ENCODE measurements at regions not wholly inside any gene's neighbourhood (a gene's known extent, or its start where the extent isn't known, plus 50 kb on each side); places are given as distances from the start of the nearest gene placed in this dataset.

DNA sequence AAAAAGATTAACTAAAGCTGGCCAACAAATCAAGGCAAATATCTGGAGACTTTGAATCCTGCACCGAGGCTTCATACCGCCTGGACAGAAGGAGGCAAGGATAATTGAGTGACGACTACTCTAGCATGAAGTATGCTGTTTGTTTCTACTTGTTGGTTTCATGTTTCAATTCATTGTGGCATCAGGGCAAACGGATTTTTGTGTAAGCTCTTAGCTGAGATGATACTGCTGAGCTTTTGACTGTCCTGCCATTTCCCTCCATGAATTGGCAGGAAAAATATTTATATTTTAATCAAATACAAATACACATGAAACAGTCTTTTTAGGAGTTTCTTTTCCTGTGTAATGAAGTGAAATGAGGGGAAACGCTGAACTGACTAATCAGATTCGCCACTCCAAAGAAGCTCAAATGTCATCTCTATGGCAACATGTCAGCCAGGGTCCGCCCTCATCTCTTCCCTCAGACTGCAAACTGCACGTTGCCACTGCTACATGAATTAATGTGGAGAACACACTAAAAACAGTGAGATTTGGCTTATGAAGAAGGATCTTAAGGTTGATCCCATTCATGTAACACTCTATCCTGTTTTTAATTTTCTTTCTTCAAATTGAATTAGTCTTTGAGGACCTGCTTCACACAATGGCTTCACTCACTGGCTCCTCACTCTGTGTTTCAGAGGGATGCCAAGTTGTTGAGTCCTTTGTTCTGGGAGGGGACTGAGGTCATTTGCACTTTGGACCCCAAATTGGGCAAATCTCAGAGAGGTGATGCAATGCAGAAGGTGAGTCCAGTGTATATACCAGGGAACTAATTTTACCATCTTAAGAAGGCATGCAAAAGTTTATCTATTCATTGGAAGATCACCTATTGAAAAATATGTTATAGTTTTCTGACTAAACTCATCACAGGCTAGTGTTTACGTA lies 149.6 kb upstream of the MID1 start:
- TF ChIP-seq, protein P1, sequence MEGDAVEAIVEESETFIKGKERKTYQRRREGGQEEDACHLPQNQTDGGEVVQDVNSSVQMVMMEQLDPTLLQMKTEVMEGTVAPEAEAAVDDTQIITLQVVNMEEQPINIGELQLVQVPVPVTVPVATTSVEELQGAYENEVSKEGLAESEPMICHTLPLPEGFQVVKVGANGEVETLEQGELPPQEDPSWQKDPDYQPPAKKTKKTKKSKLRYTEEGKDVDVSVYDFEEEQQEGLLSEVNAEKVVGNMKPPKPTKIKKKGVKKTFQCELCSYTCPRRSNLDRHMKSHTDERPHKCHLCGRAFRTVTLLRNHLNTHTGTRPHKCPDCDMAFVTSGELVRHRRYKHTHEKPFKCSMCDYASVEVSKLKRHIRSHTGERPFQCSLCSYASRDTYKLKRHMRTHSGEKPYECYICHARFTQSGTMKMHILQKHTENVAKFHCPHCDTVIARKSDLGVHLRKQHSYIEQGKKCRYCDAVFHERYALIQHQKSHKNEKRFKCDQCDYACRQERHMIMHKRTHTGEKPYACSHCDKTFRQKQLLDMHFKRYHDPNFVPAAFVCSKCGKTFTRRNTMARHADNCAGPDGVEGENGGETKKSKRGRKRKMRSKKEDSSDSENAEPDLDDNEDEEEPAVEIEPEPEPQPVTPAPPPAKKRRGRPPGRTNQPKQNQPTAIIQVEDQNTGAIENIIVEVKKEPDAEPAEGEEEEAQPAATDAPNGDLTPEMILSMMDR (IDR thresholded peaks at IDR 0.05; ENCODE audit: low read depth, low read length, missing control alignments) = no peak
- in situ Hi-C loops (cut with HindIII; ENCODE audit: low sequenced_read_pairs) = no loop called here
- peak overlapping the region; percentile 0 for H3K4me3 ChIP-seq (ENCODE audit: low read depth, low read length)
- no peak for DNase-seq (ENCODE audit: low read depth)

DNA sequence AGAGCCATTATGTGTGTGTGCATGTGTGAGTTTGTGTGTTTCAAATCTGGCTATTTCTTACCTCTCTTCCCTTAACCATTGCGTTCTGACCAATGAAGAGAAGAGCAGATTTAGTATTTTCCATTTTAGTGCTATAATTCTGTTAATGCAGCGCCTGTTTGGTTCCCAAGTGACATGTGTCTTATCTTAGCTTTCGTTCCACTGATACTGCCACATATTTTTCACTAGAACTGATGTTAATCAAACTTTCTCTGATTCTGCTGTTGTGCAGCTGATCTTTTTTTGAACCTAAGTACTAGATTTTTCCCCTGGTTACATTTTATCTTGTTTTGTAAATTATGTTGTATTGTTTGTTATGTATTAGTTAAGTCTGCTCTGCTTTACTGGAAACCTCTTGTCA lies 152.9 kb upstream of the MID1 start:
- TF ChIP-seq, protein P1 (IDR thresholded peaks at IDR 0.05; ENCODE audit: low read depth, low read length, missing control alignments) = no peak
- H3K4me3 ChIP-seq (ENCODE audit: low read depth, low read length) = no peak overlapping the region
- in situ Hi-C loops (cut with HindIII; ENCODE audit: low sequenced_read_pairs) = no loop called here
- no peak for DNase-seq (ENCODE audit: low read depth)

DNA sequence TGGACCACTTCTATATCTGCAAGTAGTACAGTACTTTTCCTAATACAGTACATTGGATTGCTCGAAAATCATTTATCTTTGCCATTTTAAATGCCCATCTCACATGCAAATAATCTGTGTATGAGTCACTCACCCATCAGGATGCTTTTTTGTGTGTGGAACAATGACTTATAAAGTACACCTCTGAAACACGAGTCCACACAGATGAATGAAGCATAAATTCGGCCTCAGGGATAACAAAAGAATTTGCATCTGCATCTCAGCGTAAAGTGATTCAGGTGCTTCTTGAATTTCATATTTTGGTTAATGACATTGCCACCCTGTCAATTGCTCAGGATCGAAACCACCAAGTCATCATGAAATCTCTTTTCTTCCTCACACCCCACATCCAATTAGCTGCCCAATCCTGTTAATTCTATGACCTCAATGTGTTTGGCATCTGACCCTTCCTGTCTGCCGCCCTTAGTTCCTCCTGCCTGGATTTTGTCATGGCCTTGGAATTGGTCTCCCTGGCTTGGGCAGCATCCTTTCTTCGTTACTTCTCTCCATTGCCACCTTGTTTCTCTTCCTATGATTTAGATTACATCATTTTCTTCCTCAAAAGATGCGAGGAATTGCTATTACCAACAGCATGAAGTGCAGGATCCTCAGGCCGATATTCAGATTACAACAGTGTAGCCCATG lies 161.6 kb upstream of the MID1 start:
- no peak overlapping the region for H3K4me3 ChIP-seq (ENCODE audit: low read depth, low read length)
- TF ChIP-seq, protein P1 (IDR thresholded peaks at IDR 0.05; ENCODE audit: low read depth, low read length, missing control alignments) = no peak
- in situ Hi-C loops (cut with HindIII; ENCODE audit: low sequenced_read_pairs) = loop anchor here (5.0 kb wide), 1 partner anchor 50 kb away; no protein-coding TSS in a partner anchor
- DNase-seq (ENCODE audit: low read depth) = no peak

DNA sequence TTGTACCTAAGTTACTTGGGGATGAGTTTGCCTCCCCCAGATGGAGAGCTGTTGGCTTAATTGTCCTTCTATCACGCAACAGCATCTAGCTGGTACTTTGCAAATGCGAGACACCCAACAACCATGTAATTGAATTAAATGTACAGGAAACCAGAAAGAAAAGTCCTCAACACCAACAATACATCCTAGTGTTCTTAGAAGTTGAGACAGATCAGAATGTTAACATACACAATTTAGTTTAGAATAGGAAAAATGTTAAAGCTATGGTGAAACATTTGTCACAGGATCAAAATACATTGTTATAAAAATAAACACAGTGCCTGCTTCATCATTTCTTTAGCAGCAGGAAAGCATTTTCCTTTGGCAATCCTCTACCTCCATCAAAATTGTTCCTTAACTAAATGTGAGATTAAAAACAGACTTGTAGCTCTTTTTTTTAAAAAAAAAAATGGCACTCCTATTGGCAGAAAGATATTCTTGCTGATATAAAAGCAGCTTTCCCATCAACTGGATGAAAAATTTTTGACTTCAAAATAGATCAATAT lies 163.1 kb upstream of the MID1 start:
- DNase-seq (ENCODE audit: low read depth) = no peak
- no peak overlapping the region for H3K4me3 ChIP-seq (ENCODE audit: low read depth, low read length)
- in situ Hi-C loops (cut with HindIII; ENCODE audit: low sequenced_read_pairs) = loop anchor here (5.0 kb wide), 1 partner anchor 49 kb away; no protein-coding TSS in a partner anchor
- TF ChIP-seq, protein P1 (IDR thresholded peaks at IDR 0.05; ENCODE audit: low read depth, low read length, missing control alignments) = no peak

DNA sequence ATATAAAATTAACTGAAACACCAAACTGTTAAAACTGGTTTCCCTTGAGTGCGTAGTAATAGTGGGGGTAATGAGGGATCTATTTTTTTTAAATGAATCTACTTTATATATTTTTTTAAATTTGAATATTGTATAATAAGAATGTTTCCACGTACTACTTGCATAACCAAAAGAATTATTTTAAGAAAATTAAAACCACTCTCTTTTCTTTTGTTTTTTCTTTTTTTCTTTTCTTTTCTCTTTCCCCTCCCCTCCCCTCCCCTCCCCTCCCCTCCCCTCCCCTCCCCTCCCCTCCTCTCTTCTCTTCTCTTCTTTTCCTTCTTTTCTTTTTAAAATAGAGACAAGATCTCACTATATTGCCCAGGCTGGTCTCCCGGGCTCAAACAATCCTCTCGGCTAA lies 166.9 kb upstream of the MID1 start:
- in situ Hi-C loops (cut with HindIII; ENCODE audit: low sequenced_read_pairs) = no loop called here

DNA sequence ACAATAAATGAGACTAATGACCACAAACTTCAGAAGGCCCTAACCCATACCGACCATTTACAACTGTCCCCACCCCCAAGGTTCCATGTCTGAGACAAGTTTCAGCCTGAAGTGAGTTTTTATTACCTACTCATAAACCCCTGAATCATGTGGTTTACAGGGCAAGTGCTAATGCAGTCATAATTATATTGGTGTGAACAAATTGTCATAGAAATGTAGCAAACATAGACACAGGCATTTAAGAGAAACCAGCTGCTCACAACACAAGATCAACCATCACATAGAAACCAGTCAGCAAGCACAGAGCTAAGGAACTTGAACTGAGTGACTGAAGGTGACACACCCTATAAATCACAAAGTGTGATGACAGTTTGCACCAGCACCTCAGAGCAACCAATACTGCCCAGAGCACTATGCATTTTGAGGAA lies 173.8 kb upstream of the MID1 start:
- in situ Hi-C loops (cut with HindIII; ENCODE audit: low sequenced_read_pairs) = no loop called here
- no peak overlapping the region for H3K4me3 ChIP-seq (ENCODE audit: low read depth, low read length)
- DNase-seq (ENCODE audit: low read depth) = no peak
- TF ChIP-seq, protein P1 (IDR thresholded peaks at IDR 0.05; ENCODE audit: low read depth, low read length, missing control alignments) = no peak

More for the DNA sequence above, 166.9 kb upstream of the MID1 start:
- TF ChIP-seq, protein P1 (IDR thresholded peaks at IDR 0.05; ENCODE audit: low read depth, low read length, missing control alignments) = no peak
- no peak for DNase-seq (ENCODE audit: low read depth)
- H3K4me3 ChIP-seq (ENCODE audit: low read depth, low read length) = no peak overlapping the region

Data from astrocyte of the cerebellum (primary cell).